MM.1S (cell line): ENCODE measurements at regions not wholly inside any gene's neighbourhood (a gene's known extent, or its start where the extent isn't known, plus 50 kb on each side); places are given as distances from the start of the nearest gene placed in this dataset.

Experiments used
- EZH2 ChIP-seq: fragments of 300-600 bp; sonication (generic); optimal IDR thresholded peaks from 2 replicates; pipeline ENCODE3; 2017; ENCODE audit warnings: low read depth, mild to moderate bottlenecking, antibody characterized with exemption, low read length, mixed read lengths
- TF ChIP-seq, protein P1 (sequence below): fragments of 300-600 bp; sonication (generic); IDR thresholded peaks from 2 replicates; pipeline ENCODE4 v1.5.1; 2016; ENCODE audit warnings: antibody characterized with exemption, low read length, mixed read lengths

DNA sequence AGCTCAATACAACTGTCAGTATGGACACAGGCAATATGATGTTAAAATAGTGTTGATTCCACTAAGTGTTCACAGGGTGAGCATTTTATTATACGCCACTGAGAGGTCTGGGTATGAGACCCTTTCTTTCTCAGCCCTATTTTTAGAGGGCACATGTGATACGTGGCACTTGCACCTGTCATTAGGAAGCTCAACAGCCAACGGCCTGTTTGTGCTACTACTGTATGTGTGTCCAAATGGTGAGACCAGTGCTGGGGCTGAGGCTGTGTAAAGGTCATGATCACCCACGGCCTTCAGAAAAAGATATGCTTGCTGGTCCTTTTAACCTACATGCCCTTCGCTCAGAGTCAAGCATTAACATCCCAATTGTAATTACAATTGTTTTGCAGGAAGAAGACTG is 176.2 kb downstream of the DUSP10 start:
- TF ChIP-seq, protein P1, sequence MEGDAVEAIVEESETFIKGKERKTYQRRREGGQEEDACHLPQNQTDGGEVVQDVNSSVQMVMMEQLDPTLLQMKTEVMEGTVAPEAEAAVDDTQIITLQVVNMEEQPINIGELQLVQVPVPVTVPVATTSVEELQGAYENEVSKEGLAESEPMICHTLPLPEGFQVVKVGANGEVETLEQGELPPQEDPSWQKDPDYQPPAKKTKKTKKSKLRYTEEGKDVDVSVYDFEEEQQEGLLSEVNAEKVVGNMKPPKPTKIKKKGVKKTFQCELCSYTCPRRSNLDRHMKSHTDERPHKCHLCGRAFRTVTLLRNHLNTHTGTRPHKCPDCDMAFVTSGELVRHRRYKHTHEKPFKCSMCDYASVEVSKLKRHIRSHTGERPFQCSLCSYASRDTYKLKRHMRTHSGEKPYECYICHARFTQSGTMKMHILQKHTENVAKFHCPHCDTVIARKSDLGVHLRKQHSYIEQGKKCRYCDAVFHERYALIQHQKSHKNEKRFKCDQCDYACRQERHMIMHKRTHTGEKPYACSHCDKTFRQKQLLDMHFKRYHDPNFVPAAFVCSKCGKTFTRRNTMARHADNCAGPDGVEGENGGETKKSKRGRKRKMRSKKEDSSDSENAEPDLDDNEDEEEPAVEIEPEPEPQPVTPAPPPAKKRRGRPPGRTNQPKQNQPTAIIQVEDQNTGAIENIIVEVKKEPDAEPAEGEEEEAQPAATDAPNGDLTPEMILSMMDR, result no peak
- no peak for TF ChIP-seq EZH2
